ENCODE measurements at regions not wholly inside any gene's neighbourhood (a gene's known extent, or its start where the extent isn't known, plus 50 kb on each side); places are given as distances from the start of the nearest gene placed in this dataset.
"Not testable (repeated sequence)": the region's sequence is repeated elsewhere in the genome, so short reads cannot be mapped to it uniquely, and the experiment has no call there.

GRCh38 chr9:109986521-109986991 is 206.6 kb downstream of the PALM2AKAP2 start:
- no peak for DNase-seq

- DNase-seq, result no peak
Observed at GRCh38 chr9:109989296-109989695, 209.3 kb downstream of the PALM2AKAP2 start.

- DNase-seq, result no peak
Observed at GRCh38 chr9:109990541-109990940, 210.5 kb downstream of the PALM2AKAP2 start.

DNA sequence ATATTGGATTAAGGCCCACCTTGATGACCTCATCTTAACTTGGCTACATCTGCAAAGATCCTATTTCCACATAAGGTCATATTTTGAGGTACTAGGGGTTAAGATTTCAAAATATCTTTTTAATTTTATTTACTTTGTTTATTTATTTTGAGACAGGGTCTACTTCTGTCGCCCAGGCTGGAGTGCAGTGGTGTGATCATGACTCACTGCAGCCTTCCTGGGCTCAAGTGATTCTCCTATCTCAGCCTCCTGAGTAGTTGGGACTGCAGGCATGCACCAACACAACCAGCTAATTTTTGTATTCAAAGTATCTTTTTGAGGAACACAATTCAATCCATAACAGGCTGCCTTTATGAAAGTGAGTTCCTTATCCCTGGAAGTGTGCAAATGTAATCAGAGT is 212.3 kb downstream of the PALM2AKAP2 start:
- DNase-seq, result no peak

DNA sequence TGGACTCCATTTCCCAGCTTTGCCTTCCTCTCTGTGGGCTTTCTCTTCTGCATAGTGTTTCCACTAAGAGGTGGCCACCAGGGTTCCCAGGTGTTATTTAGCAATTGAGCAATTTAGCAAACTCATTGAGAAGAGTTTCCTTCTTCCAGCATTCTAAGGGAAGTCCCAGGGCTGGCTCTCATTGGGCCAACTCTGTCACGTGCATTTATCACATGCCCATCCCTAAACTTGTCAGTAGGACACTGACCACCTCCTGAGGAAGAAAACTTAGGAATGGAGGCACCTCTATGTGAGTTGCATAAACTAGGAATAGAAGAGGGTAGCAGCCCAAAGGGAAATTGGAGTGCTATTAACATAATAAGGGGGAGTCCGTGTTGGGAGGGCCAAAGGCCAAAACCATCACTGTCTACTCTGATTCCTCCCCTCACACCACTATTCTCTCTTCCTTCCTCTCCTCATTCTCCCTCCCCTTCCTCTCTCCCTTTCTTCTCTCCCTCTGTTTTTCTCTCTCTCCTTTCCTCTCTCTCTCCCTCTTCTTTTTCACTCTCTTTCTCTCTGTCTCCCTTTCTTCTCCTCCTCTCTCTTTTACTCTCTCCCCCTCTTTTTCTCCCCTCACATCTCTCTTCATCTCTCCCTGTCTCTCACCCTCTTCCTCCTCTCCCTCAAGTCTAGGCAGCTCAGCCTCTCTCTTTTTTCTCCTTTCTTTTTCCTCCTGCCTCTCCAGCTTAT is 213.4 kb downstream of the PALM2AKAP2 start:
- DNase-seq, result no peak

GRCh38 chr9:109994141-109994540 is 213.8 kb downstream of the C9orf152 start:
- no peak for DNase-seq

GRCh38 chr9:109996936-109997580 is 210.9 kb downstream of the C9orf152 start:
- no peak for DNase-seq

- DNase-seq, result no peak
Observed at GRCh38 chr9:109997682-109998081, 210.3 kb downstream of the C9orf152 start.

DNA sequence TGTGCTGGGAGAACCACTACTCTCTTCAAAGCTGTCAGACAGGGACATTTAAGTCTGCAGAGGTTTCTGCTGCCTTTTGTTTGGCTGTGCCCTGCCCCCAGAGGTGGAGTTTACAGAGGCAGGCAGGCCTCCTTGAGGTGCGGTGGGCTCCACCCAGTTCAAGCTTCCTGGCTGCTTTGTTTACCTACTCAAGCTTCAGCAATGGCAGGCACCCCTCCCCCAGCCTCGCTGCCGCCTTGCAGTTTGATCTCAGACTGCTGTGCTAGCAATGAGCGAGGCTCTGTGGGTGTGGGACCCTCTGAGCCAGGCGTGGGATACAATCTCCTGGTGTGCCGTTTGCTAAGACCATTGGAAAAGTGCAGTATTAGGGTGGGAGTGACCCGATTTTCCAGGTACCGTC is 202.4 kb downstream of the C9orf152 start:
- DNase-seq, result peak; percentile 72

DNA sequence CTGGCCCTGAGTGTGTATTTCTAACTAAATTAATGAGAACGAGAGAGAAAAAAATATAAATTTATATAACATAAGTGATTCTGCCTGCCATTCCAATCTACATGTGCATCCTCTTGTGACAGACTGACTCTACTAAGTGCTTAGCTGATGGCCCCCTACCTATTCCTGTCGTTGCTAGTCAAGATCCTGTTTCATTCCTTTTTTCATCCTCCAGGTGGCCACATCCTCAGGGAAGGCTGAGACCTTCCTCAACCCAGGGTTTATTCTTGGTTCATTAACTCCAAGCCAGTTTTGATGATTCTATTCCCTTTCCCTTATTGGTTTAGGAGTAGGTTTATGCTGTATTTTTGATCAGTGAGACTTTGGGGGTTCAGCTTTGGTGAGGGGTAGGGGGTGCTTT is 201.3 kb downstream of the C9orf152 start:
- no peak for DNase-seq

DNA sequence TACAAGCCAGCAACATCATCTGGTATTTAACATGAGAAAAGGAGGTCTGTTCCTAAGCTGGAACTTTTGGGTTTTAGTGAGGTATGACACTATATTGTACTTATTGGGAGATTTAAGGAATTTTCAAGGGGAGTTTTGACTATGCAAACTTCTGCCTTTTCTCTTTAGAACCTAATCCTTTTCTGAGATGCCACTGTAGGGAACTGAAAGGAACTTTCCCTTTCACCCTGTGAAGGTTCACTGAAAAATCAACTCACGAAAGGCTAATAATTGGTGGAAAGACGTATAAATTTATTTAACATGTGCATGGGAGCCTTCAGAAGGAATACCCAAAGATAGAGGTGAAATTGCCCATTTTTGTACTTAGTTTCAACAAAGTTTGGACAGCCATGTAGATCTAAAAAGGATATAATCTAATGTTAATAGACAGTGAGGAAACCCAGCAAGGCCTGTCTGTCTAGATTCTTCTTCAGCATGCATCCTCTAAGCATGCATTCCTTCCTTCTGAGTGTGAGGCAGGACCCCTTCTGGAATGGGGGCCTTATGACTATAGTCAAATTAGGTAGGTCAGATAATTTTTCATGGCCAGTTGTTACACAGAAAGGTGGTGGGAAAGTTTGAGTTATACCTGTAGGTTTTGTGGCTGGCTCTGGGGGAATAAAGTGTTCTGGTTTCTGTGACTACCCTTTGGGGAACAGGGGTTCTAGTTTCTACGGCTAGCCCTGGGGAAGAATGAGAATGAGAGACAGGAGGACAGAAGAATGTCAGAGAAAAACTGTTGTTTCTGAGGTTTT is 200.3 kb downstream of the C9orf152 start:
- DNase-seq, result no peak

GRCh38 chr9:110008663-110009062 is 199.3 kb downstream of the C9orf152 start:
- DNase-seq, result no peak

GRCh38 chr9:110011628-110012320 is 196.2 kb downstream of the C9orf152 start:
- no peak for DNase-seq

GRCh38 chr9:110013064-110013463 is 194.9 kb downstream of the C9orf152 start:
- no peak for DNase-seq

GRCh38 chr9:110015759-110016158 is 192.2 kb downstream of the C9orf152 start:
- DNase-seq, result no peak

DNA sequence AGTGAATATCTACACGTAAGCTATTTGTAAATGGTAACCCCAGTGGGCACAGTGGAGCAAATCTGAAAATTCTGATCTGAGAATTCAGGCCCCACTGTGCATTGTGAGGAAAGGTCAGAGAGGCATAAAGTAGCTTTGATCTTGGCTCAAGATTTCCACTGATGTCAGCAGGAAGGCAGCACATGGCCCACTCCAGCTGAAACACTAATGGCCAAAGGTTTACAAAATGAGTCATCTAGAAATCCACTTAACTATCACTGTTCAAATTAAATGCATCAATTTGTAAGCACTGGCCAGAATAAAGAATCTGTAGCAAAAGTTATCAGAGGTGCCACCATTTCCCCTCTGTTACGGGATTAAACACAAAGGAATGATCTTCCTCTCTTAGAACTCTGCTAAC is 191.6 kb downstream of the C9orf152 start:
- no peak for DNase-seq

- DNase-seq, result not testable (repeated sequence)
Observed at GRCh38 chr9:110020216-110020615, 187.7 kb downstream of the C9orf152 start.

GRCh38 chr9:110021891-110022290 is 186.1 kb downstream of the C9orf152 start:
- DNase-seq, result no peak

- not testable (repeated sequence) for DNase-seq
Observed at GRCh38 chr9:110023221-110023620, 184.7 kb downstream of the C9orf152 start.

GRCh38 chr9:110025551-110026170 is 182.3 kb downstream of the C9orf152 start:
- DNase-seq, result no peak

DNA sequence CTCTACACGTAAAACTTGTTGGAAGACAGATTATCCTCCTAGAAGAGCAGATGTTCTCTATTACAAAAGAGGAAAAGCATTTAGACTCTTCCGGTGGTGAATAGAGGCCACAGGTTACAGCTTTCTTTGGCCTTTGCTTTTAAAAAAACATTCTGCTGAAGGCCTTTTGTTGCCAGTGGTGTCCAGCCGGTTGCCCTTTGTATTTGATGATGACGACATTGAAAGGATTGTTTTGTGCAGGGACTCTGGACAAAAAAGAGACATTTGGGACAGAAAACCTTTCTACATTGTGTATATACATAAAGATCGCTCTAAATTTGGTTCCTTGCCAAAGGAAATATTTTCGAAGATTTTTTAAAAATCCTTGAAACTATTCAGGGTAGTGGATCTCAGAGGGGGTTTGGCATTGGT is 180.3 kb downstream of the C9orf152 start:
- DNase-seq, result no peak

- no peak for DNase-seq
Observed at GRCh38 chr9:110028271-110028670, 179.7 kb downstream of the C9orf152 start.

DNA sequence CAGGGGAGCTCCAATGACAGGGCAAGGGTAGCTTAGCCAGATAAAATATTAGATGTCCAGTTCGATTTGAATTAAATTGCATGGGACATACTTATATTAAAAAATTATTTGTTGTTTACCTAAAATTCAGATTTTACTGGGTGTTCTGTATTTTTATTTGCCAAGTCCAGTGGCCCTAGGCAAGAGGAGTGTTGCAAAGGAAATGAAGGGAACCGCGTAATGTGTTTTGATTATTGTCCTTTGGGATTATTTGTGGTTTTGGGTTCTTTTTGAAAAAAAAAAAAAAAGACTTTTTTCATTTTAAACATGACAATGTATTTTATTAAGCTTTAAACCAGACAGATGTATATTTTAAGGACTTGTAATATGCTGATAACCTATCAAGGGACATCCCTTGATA is 179.3 kb downstream of the C9orf152 start:
- no peak for DNase-seq

Measured in activated effector memory CD4-positive, alpha-beta T cell treated with anti-CD3 and anti-CD28 coated beads, Interleukin-2, amount 50 U/mL, for 16 hours (primary cell).